Caco-2 (cell line): ENCODE measurements at regions not wholly inside any gene's neighbourhood (a gene's known extent, or its start where the extent isn't known, plus 50 kb on each side); places are given as distances from the start of the nearest gene placed in this dataset.
"Not testable (repeated sequence)": the region's sequence is repeated elsewhere in the genome, so short reads cannot be mapped to it uniquely, and the experiment has no call there.

Source experiments
- BruUV-seq: library from RNA; stranded (reverse); fragments of 400-500 nt; replicated peaks from 2 replicates; lab custom pipeline; 2021; lab: Mats Ljungman, UMichigan
- CTCF ChIA-PET: fragments of 300-600 bp; sonication (Branson Sonifier 250); formaldehyde crosslinking; loops from one replicate; lab custom pipeline; 2022; ENCODE audit warnings: antibody characterized with exemption; lab: Charles Lee
- POLR2A ChIA-PET: fragments of 300-600 bp; sonication (Branson Sonifier 250); formaldehyde crosslinking; loops from one replicate; lab custom pipeline; 2022; ENCODE audit warnings: antibody characterized with exemption; lab: Charles Lee
- DNase-seq, 2 experiments: peaks; one replicate each; pipeline versions ENCODE4 v3.0.0 to v3.0.0-alpha.2; 2020 to 2022
- H3K27me3 ChIP-seq: replicated peaks from 2 replicates; pipeline ENCODE4 v1.6.0; 2011; ENCODE audit warnings: low read length; ENCODE audit not compliant: control insufficient read depth, insufficient read depth
- H3K36me3 ChIP-seq: 2 replicates; pipeline ENCODE4 v1.5.1; 2011; ENCODE audit warnings: low read length; ENCODE audit not compliant: control insufficient read depth, insufficient read depth
- H3K4me1 ChIP-seq: fragments of 250-450 bp; sonication (Bioruptor Pico); 2 replicates; pipeline ENCODE4 v1.5.1; 2020; ENCODE audit warnings: mild to moderate bottlenecking
- H3K4me3 ChIP-seq: 2 replicates; pipeline ENCODE4 v1.5.1; 2011; ENCODE audit warnings: low read depth, mild to moderate bottlenecking, control low read depth, low read length
- H3K9me3 ChIP-seq: fragments of 250-450 bp; sonication (Bioruptor Pico); 2 replicates; pipeline ENCODE4 v1.5.1; 2020; ENCODE audit warnings: mild to moderate bottlenecking, moderate library complexity
- H3K27ac Mint-ChIP-seq: one replicate; pipeline ENCODE4 v1.8.0; 2022; ENCODE audit warnings: mixed read lengths; ENCODE audit not compliant: unreplicated experiment
- H3K27me3 Mint-ChIP-seq: one replicate; pipeline ENCODE4 v1.8.0; 2022; ENCODE audit warnings: mixed read lengths; ENCODE audit not compliant: insufficient read depth, unreplicated experiment
- H3K36me3 Mint-ChIP-seq: one replicate; pipeline ENCODE4 v1.8.0; 2022; ENCODE audit warnings: mild to moderate bottlenecking, mixed read lengths; ENCODE audit not compliant: insufficient read depth, unreplicated experiment
- H3K4me1 Mint-ChIP-seq: one replicate; pipeline ENCODE4 v1.8.0; 2022; ENCODE audit warnings: low read depth, mixed read lengths; ENCODE audit not compliant: unreplicated experiment
- H3K4me3 Mint-ChIP-seq: one replicate; pipeline ENCODE4 v1.8.0; 2022; ENCODE audit warnings: mild to moderate bottlenecking, moderate library complexity, mixed read lengths; ENCODE audit not compliant: unreplicated experiment
- H3K9me3 Mint-ChIP-seq: one replicate; pipeline ENCODE4 v1.8.0; 2022; ENCODE audit warnings: mixed read lengths; ENCODE audit not compliant: unreplicated experiment
- CTCF ChIP-seq, 2 experiments: fragments of 200-600 bp in 1 of 2; IDR thresholded peaks; 1 replicate in 1 of 2; 2 replicates in 1 of 2; pipeline versions ENCODE4 v1.5.1 to v1.8.0; 2011 to 2022; ENCODE audit warnings: antibody characterized with exemption in 1 of 2, control low read depth in 1 of 2, inconsistent platforms in 1 of 2, low read depth in 1 of 2, low read length in 1 of 2, mild to moderate bottlenecking in 1 of 2, moderate library complexity in 1 of 2; ENCODE audit not compliant: insufficient read depth in 1 of 2, severe bottlenecking in 1 of 2, unreplicated experiment in 1 of 2
- intact Hi-C: fragments of 100-400 bp; cut with micrococcal nuclease; formaldehyde crosslinking; loops from one replicate; pipeline ENCODE4 v1.10.0; 2022; ENCODE audit not compliant: unreplicated experiment

GRCh38 chr7:49500741-49501140 is 272.7 kb upstream of the VWC2 start:
- ChIA-PET POLR2A (no interaction called here), CTCF (no interaction called here)
- H3K36me3 ChIP-seq = no peaks in the 10 kb centered on the region
- no peak overlapping the region for H3K4me3 Mint-ChIP-seq
- H3K36me3 Mint-ChIP-seq = no peaks in the 10 kb centered on the region
- no peaks in the 10 kb centered on the region for H3K9me3 ChIP-seq
- DNase-seq = no peak
- no peaks in the 10 kb centered on the region for H3K9me3 Mint-ChIP-seq
- peaks cover 7% of the 10 kb centered on the region for H3K27me3 Mint-ChIP-seq
- no peaks in the 10 kb centered on the region for H3K4me1 Mint-ChIP-seq
- no peak overlapping the region for H3K4me3 ChIP-seq
- H3K4me1 ChIP-seq = no peaks in the 10 kb centered on the region
- TF ChIP-seq CTCF (IDR thresholded peaks at IDR 0.05; ENCODE audit: insufficient read depth in 1 of 2, low read depth in 1 of 2, low read length in 1 of 2, severe bottlenecking in 1 of 2, unreplicated experiment in 1 of 2) = no peak
- BruUV-seq = no TSS peak
- H3K27ac Mint-ChIP-seq = no peak overlapping the region
- H3K27me3 ChIP-seq = no peaks in the 10 kb centered on the region
- intact Hi-C loops = no loop called here

- POLR2A ChIA-PET, BruUV-seq, H3K36me3 ChIP-seq, H3K27me3 ChIP-seq, H3K27me3 Mint-ChIP-seq, CTCF ChIA-PET, DNase-seq, intact Hi-C loops, H3K9me3 ChIP-seq, H3K4me3 Mint-ChIP-seq, H3K36me3 Mint-ChIP-seq, H3K9me3 Mint-ChIP-seq, H3K4me1 ChIP-seq, H3K4me3 ChIP-seq, H3K27ac Mint-ChIP-seq, H3K4me1 Mint-ChIP-seq: not testable (repeated sequence)
Observed at GRCh38 chr7:49507206-49507605, 266.2 kb upstream of the VWC2 start.

GRCh38 chr7:49513911-49514310 is 259.5 kb upstream of the VWC2 start:
- Histone ChIP-seq H3K27me3 (no peaks in the 10 kb centered on the region), H3K9me3 (no peaks in the 10 kb centered on the region), H3K4me3 (no peak overlapping the region), H3K4me1 (no peaks in the 10 kb centered on the region), H3K36me3 (no peaks in the 10 kb centered on the region)
- ChIA-PET POLR2A (no interaction called here), CTCF (no interaction called here)
- Mint-ChIP-seq H3K9me3 (no peaks in the 10 kb centered on the region), H3K4me3 (no peak overlapping the region), H3K36me3 (no peaks in the 10 kb centered on the region), H3K4me1 (no peaks in the 10 kb centered on the region), H3K27me3 (no peaks in the 10 kb centered on the region), H3K27ac (no peak overlapping the region)
- TF ChIP-seq CTCF (IDR thresholded peaks at IDR 0.05; ENCODE audit: insufficient read depth in 1 of 2, low read depth in 1 of 2, low read length in 1 of 2, severe bottlenecking in 1 of 2, unreplicated experiment in 1 of 2) = no peak
- BruUV-seq = no TSS peak
- intact Hi-C loops = no loop called here
- no peak for DNase-seq

- Histone ChIP-seq H3K4me1 (no peaks in the 10 kb centered on the region), H3K36me3 (no peaks in the 10 kb centered on the region), H3K27me3 (no peaks in the 10 kb centered on the region), H3K9me3 (no peaks in the 10 kb centered on the region), H3K4me3 (no peak overlapping the region)
- CTCF ChIA-PET = no interaction called here
- intact Hi-C loops = no loop called here
- Mint-ChIP-seq H3K4me3 (no peak overlapping the region), H3K36me3 (no peaks in the 10 kb centered on the region), H3K27me3 (no peaks in the 10 kb centered on the region), H3K27ac (no peak overlapping the region), H3K9me3 (no peaks in the 10 kb centered on the region), H3K4me1 (no peaks in the 10 kb centered on the region)
- no TSS peak for BruUV-seq
- POLR2A ChIA-PET = no interaction called here
- no peak for TF ChIP-seq CTCF (IDR thresholded peaks at IDR 0.05; ENCODE audit: insufficient read depth in 1 of 2, low read depth in 1 of 2, low read length in 1 of 2, severe bottlenecking in 1 of 2, unreplicated experiment in 1 of 2)
- DNase-seq = no peak
Observed at GRCh38 chr7:49520951-49521350, 252.5 kb upstream of the VWC2 start.
